Hepatocyte (in vitro differentiated cells): ENCODE measurements at regions not wholly inside any gene's neighbourhood (a gene's known extent, or its start where the extent isn't known, plus 50 kb on each side); places are given as distances from the start of the nearest gene placed in this dataset.
A peak's percentile ranks its signal among the peaks of the same experiment; 100 is the strongest.

Source experiments
- DNase-seq: peaks from one replicate; pipeline ENCODE4 v3.0.0-alpha.2; 2016; ENCODE audit warnings: low spot score
- H2AFZ ChIP-seq: fragments of 200-600 bp; sonication (generic); 2 replicates; pipeline ENCODE4 v1.6.0; 2016; ENCODE audit warnings: antibody characterized with exemption, mild to moderate bottlenecking
- H3K27ac ChIP-seq: fragments of 200-600 bp; sonication (generic); 2 replicates; pipeline ENCODE4 v1.5.1; 2016; ENCODE audit warnings: mild to moderate bottlenecking
- H3K27me3 ChIP-seq: fragments of 200-600 bp; sonication (generic); 2 replicates; pipeline ENCODE4 v1.6.1; 2016
- H3K36me3 ChIP-seq: fragments of 200-600 bp; sonication (generic); replicated peaks from 2 replicates; pipeline ENCODE4 v1.5.1; 2016; ENCODE audit warnings: low read depth; ENCODE audit not compliant: insufficient read depth
- H3K4me1 ChIP-seq: fragments of 200-600 bp; sonication (generic); 2 replicates; pipeline ENCODE4 v1.5.1; 2016; ENCODE audit warnings: mild to moderate bottlenecking, moderate library complexity; ENCODE audit not compliant: insufficient read depth
- H3K4me2 ChIP-seq: fragments of 200-600 bp; sonication (generic); 2 replicates; pipeline ENCODE4 v1.6.0; 2016
- H3K4me3 ChIP-seq: fragments of 200-600 bp; sonication (generic); 2 replicates; pipeline ENCODE4 v1.5.1; 2016; ENCODE audit warnings: mild to moderate bottlenecking
- H3K79me2 ChIP-seq: fragments of 200-600 bp; sonication (generic); 2 replicates; pipeline ENCODE4 v1.6.0; 2017; ENCODE audit warnings: mild to moderate bottlenecking
- H3K9me2 ChIP-seq: fragments of 200-600 bp; sonication (generic); replicated peaks from 2 replicates; pipeline ENCODE4 v1.6.0; 2017; ENCODE audit warnings: mild to moderate bottlenecking; ENCODE audit not compliant: insufficient read depth
- H3K9me3 ChIP-seq: fragments of 200-600 bp; sonication (generic); 2 replicates; pipeline ENCODE4 v1.5.1; 2016; ENCODE audit warnings: low read depth, mild to moderate bottlenecking
- H4K20me1 ChIP-seq: fragments of 200-600 bp; sonication (generic); 2 replicates; pipeline ENCODE4 v1.6.0; 2016; ENCODE audit warnings: mild to moderate bottlenecking; ENCODE audit not compliant: insufficient read depth, poor library complexity, severe bottlenecking
- EZH2 ChIP-seq: fragments of 200-600 bp; sonication (generic); IDR thresholded peaks from 2 replicates; pipeline ENCODE4 v1.6.1; 2016; ENCODE audit warnings: antibody characterized with exemption, mild to moderate bottlenecking, borderline replicate concordance
- EZH2phosphoT487 ChIP-seq: fragments of 200-600 bp; sonication (generic); IDR thresholded peaks from one replicate; pipeline ENCODE4 v1.6.1; 2018; ENCODE audit warnings: antibody characterized with exemption, mild to moderate bottlenecking, low read depth, moderate library complexity; ENCODE audit not compliant: unreplicated experiment, severe bottlenecking
- WGBS: methylation state at CpG from one replicate; pipeline ENCODE4 v1.1.6; 2016; ENCODE audit warnings: low lambda C conversion rate; ENCODE audit errors: missing lambda C conversion rate; 5-methylcytosine and 5-hydroxymethylcytosine counted together
- TF ChIP-seq, protein P1 (sequence below): fragments of 200-600 bp; sonication (generic); IDR thresholded peaks from 2 replicates; pipeline ENCODE4 v1.5.1; 2016; ENCODE audit warnings: antibody characterized with exemption, mild to moderate bottlenecking; ENCODE audit not compliant: poor library complexity

DNA sequence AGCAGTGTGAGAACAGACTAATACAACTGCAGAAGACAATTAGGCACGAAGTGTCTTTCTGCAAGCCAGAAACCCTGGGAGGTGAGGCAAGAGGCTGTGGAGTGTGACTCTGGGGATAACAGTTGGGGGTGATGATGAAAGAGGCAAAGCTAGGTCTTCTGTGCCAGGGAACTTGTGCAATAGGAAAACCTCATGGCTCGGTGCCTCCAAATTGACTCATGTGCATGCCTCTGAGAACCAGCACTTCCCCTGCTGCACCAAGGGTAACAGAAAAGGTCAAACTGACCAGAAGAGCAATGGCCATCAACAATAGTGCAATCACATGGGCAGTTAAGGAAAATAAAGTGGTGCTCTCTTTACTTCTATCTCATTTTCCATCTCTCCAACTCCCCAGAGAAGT lies 136.4 kb downstream of the SCG2 start:
- H3K4me3 ChIP-seq, result no peak overlapping the region
- WGBS, result 79% methylated on average over 2 of the region's 2 CpGs

DNA sequence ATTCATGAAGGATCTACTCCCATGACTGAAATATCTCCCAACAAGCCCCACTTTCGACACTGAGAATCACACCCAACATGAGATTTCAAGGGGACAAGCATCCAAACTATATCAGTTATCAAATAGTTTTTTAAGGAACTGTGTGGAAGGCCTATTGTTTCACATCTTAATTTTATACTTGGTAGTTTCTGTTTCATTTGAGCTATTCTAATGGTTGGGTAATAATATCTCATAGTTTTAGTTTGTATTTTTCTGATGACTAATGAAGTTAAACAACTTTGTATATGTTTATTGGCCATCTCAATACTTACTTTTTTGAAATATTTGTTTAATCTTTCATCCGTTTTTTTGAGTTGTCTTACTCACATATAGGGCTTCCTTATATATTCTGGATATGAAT lies 135.0 kb downstream of the SCG2 start:
- Histone ChIP-seq H4K20me1 (no peaks in the 10 kb centered on the region), H3K36me3 (no peaks in the 10 kb centered on the region), H3K4me2 (no peak overlapping the region), H2AFZ (no peak overlapping the region), H3K27ac (no peak overlapping the region), H3K4me1 (peaks cover 4% of the 10 kb centered on the region), H3K79me2 (no peaks in the 10 kb centered on the region), H3K9me2 (no peaks in the 10 kb centered on the region), H3K27me3 (no peaks in the 10 kb centered on the region), H3K9me3 (no peaks in the 10 kb centered on the region), H3K4me3 (no peak overlapping the region)
- WGBS, result 59% methylated on average over 2 of the region's 2 CpGs
- no peak for TF ChIP-seq EZH2
- no peak for TF ChIP-seq EZH2phosphoT487
- TF ChIP-seq, protein P1, sequence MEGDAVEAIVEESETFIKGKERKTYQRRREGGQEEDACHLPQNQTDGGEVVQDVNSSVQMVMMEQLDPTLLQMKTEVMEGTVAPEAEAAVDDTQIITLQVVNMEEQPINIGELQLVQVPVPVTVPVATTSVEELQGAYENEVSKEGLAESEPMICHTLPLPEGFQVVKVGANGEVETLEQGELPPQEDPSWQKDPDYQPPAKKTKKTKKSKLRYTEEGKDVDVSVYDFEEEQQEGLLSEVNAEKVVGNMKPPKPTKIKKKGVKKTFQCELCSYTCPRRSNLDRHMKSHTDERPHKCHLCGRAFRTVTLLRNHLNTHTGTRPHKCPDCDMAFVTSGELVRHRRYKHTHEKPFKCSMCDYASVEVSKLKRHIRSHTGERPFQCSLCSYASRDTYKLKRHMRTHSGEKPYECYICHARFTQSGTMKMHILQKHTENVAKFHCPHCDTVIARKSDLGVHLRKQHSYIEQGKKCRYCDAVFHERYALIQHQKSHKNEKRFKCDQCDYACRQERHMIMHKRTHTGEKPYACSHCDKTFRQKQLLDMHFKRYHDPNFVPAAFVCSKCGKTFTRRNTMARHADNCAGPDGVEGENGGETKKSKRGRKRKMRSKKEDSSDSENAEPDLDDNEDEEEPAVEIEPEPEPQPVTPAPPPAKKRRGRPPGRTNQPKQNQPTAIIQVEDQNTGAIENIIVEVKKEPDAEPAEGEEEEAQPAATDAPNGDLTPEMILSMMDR, result no peak
- DNase-seq, result no peak

More for the DNA sequence above, 136.4 kb downstream of the SCG2 start:
- no peaks in the 10 kb centered on the region for H3K79me2 ChIP-seq
- H3K27ac ChIP-seq, result no peak overlapping the region
- no peaks in the 10 kb centered on the region for H3K27me3 ChIP-seq
- no peaks in the 10 kb centered on the region for H3K9me3 ChIP-seq
- H3K36me3 ChIP-seq, result no peaks in the 10 kb centered on the region
- no peaks in the 10 kb centered on the region for H3K9me2 ChIP-seq
- no peaks in the 10 kb centered on the region for H4K20me1 ChIP-seq
- no peak overlapping the region for H3K4me2 ChIP-seq
- H3K4me1 ChIP-seq, result peaks cover 4% of the 10 kb centered on the region
- TF ChIP-seq EZH2 (no peak), EZH2phosphoT487 (no peak)
- TF ChIP-seq, protein P1, result no peak
- DNase-seq, result peak; percentile 51
- no peak overlapping the region for H2AFZ ChIP-seq

DNA sequence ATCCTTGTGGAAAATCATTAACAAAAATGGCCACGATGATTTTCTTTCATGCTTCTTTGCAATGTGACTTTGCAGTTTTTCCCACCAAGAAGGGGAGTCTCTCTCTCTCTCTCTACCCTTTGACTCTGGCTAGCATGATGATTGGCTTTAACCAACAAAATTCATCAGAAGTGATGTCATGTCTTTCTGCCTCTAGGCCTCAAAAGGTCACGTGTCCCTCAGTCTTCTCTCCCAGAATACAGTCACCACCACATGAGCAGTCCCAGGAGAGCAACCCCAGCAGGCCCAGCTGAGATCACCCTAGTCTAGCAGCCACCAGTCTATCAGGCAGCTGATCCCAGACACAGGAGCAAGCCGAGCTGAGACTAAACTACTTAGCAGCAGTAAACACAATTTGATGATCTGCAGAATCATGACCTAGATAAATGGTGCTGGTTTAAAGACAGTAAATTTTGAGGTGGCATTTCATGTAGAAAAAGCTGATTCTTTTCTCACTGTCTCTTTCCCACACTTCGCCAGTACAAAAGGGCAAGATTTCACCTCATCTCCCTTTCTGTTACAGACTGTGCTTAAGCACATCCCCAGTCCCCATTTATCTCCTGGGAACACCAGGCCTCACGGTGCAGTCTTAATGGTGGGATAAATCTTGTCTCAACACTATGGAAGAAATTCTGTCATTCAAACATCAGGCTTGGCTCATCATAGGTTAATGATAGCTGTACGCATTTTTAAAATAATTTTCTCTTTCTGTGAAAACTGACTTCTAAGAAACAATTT lies 132.7 kb downstream of the SCG2 start:
- DNase-seq, result peak; percentile 68
- H3K36me3 ChIP-seq, result no peaks in the 10 kb centered on the region
- no peak overlapping the region for H3K4me3 ChIP-seq
- no peaks in the 10 kb centered on the region for H3K9me2 ChIP-seq
- TF ChIP-seq EZH2phosphoT487, result no peak
- TF ChIP-seq EZH2, result no peak
- TF ChIP-seq, protein P1, result no peak
- peak overlapping the region; percentile 86 for H3K27ac ChIP-seq
- 70% methylated on average over 6 of the region's 6 CpGs for WGBS
- no peak overlapping the region for H2AFZ ChIP-seq
- no peaks in the 10 kb centered on the region for H3K9me3 ChIP-seq
- H3K27me3 ChIP-seq, result no peaks in the 10 kb centered on the region
- no peaks in the 10 kb centered on the region for H4K20me1 ChIP-seq
- H3K4me1 ChIP-seq, result peaks cover 4% of the 10 kb centered on the region
- no peaks in the 10 kb centered on the region for H3K79me2 ChIP-seq
- H3K4me2 ChIP-seq, result no peak overlapping the region
